ENCODE measurements at regions not wholly inside any gene's neighbourhood (a gene's known extent, or its start where the extent isn't known, plus 50 kb on each side); places are given as distances from the start of the nearest gene placed in this dataset.

DNA sequence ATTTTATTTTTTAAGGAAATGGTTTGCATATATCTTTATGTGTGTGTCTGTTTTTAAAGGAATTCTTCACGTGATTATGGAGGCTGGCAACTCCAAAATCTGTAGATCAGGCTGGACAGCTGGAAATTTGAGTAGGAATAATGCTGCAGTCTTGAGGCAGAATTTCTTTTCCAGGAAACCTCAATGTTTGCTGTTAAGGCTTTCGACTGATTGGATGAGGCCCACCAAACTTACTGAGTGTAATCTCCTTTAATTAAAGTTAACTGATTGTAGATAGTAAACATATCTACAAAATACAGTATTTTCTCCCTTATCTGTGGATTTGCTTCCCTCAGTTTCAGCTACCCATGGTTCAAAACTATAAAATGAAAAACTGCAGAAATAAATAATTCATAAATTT, 883.1 kb downstream of the TTLL7 start:
- no peak for FAIRE-seq

DNA sequence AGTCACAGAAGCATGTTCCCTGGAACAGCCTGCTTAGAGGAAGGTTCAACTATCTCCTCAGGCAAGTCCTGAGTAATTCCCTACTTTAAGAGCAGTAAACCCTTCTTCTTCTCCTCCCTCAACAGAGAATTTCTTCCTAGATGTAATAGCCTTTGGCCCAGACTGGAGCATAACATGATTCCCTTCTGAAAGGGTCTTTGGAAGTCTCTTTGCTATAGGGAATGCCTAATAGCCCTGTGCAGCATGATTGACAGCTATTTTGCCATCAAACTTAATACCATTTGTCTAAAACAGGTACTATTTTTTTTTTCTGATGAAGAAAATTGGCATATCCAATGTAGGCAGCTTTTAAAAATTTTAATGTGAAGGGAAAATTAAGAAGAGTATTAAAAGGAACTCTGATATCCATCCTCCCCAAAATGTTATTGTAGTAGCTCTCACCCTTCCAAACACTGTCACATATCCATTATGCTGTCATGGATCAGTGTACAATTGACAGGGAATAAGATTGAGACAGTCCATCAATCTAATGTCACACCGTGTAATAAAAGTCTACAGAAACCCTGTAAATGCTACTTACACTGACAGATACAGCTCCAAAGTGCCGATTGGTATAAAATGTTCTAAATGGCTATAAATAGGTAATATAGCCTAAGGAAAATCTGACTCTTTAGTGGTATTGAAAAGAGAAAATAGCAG, 884.6 kb downstream of the TTLL7 start:
- FAIRE-seq: no peak

DNA sequence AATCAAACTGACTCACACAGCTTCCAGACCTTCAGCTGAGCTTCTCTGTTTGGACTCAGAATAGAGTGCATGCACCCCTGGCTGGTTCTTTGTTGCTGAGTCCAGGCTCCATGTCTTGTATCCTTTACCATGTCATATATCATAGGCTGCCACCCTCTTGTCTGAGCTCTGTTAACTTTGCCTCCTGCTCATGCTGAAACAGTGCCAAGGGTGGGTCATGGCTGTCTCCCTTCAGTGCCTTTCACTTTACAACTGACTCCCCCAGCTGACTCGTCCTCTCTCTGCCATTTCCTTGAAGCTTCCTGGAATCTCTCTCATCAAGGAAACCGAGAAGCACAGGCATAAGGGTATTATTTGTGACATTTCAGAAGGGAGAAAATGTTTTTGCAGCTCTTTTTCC, 885.3 kb downstream of the TTLL7 start:
- FAIRE-seq: no peak

DNA sequence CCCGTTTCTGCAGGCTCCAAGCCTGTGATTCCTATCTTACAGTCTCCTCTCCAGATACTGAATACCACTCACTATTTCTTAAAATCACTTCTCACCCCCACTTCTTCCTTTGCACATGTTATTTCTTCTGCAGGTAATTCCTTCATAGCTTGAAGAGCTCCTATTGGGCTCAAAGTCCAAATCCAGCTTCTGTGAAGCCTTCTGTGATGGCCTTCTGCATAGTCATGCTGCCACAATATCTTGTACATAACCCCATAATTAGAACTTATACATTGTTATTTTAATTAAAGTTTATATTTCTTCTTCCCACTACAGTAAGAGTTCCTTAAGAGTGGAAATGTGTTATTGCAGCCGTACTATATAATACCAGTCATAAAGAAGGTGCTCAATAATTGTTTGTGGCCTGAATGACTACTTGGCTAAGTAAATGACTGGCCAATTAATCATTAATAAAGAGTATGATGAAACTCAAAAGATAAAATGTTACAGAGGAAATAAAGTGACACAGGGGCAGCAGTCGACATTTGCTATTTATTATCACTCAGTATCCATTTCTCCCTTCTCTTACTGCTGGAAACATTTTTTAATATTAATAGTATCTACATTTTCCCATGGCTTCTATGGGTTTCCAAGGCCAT, 886.6 kb downstream of the TTLL7 start:
- no peak for FAIRE-seq

DNA sequence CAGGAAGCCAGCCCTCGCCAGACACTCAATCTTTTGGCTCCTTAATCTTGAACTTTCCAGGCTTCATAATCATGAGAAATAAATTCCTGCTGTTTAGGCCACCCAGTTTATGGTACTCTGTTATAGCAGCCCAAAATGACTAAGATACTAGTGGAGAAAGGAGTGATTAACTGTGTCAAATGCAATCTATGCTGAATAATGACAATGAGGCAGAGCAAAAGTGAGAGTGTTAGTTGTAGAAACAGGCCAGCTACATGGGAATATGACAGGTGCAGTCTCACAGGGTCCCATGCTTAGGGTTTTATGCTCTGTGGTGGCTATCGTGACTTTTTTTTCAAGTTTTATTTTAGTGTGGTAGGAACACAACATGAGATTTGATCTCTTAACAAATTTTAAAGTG, 888.8 kb downstream of the TTLL7 start:
- FAIRE-seq: no peak

DNA sequence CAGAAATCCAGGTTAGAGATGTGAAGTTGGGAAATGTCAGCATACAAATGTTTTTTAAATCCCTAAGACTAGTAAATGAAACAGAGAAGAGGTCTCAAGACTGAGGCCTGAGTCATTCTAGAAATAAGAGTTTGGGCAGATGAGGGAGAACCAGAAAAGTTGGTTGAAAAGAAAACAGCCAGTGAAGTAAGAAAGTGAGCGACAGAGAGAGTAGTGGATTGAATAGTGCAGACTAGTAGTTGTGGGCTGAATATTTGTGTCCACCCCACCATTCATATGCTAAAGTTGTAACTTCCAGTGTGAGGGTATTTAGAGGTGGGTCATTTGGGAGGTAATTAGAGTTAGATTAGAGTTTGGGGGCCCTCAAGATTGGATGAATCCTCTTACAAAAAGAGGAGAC, 889.2 kb downstream of the TTLL7 start:
- no peak for FAIRE-seq

DNA sequence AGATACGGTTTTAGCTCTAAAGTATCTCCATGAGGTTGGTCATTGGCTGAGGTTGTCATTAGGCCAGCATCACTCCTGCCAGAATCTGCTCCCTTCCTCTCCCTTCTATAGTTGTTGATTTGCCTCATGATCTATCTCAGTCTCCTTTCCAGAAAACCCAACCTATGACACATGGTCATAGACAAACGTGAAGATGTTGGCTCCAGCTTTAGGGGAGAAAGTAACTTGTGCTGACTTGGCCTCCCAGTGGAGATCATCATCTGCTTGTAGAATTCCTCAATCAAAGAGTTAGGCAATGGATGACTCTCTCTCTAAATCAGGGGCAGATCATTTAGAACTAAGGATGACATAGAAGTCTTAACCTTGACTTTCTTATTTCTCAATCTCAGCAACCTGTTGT, 894.4 kb downstream of the TTLL7 start:
- FAIRE-seq: no peak

DNA sequence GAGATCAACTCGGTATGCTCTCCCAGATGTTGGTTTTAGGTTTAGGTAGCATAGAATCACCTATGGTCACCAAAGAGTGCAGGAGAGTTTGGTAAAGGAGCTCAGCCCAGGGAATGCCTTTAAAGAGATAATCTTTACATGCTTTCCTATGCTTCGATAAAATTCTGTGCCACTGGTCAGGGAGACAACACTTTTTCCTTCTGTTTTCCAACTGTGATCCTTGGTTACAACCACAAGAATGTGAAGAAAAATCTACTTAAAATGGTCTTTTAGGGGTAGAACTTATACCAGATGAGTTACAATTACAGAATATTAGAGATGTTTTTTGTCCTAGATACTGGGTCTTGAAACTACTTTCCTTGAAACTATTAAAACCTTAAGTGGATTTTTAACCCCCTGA, 895.6 kb downstream of the TTLL7 start:
- FAIRE-seq: no peak

DNA sequence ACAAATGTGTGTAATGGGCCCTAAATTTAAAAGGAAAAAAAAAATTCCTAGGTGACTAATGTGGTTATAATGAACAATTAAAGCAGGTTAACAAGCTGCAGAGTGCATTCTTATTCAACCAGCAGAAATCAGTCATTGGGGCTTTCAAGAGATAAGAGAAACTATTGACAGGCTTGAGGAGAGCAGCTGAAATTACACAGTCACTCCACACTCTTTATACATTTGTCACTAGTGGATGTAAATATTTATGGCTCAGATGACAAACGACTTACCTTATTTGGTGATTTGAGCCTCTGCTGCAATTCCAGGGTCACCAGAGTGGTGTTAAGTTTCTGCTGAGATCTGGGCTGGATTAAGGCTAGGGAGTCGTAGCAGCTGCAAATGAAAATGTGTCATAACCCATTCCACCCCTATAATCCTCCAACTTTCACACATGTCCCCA, 896.3 kb downstream of the TTLL7 start:
- no peak for FAIRE-seq

DNA sequence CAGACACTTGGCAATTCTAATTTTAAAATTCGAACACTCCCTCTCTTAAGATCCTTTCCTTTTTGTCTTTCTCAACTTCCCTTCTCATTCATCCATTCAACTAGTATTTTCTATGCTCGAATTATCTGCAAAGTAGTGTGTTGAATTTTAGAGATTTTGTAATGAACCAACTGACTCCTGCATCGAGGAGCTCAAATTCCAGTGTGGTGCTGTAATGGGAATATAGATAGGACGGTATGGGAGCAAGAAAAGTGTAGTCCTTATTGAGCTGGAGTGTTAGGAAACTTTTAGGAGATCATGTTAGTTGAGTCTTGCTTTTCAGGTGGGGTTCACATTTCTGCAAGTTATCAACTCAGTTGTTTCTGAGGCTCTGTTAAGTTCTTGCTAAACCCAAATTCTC, 897.5 kb downstream of the TTLL7 start:
- FAIRE-seq: no peak

DNA sequence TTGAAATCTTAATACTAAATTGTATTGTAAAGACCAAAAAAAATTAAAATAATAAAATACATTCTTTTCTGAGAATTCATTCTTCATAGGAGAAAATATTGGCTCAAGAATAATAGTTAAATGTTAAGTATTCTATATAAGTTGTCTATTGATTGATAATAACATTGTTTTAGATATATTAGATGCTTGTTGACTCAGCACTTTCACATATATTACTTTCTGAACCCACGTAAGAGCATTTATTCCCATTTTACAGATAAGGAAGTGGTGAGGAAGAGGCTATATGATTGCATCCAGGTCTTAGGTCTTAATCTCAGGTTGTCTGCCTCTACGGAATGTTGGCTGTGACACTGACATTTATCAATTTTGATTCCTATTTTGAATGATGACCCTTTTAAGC, 898.8 kb downstream of the TTLL7 start:
- FAIRE-seq: no peak

DNA sequence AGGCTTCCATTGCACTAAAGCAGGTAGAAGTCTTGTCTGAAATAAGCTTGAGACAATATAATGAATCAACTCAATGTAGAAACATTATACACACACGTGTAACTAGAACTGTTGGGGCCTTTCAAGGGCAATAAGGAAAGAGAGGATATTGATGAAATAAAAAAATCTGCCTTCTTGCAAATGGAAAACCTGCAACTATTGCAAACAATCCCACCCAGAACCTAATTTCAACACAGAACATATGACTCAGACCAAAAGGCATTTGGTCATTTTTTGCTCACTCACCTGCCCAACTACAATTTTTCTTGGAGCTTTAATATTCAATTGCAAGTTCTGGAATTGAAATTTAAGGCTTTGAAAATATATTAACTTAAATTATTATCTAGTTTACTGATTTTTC, 900.1 kb downstream of the TTLL7 start:
- no peak for FAIRE-seq

DNA sequence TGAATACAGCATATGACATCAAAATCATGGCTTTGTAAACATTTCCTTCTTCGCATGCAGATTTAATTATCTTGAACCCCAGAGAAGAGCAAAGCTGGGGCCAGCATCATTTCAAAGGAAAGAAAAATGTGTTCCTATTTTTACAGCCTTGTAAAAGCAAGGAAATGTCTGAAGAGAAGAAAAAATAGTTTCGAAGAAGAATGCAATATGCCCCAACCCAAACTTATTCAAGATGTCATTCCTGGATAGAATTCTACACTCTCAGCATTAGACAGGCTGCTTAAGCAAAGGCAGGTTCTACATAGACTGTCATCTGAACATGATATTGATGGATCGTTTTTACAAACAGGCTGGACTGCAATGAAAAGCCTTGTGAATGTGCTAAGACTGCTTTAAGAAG, 900.8 kb downstream of the TTLL7 start:
- no peak for FAIRE-seq

DNA sequence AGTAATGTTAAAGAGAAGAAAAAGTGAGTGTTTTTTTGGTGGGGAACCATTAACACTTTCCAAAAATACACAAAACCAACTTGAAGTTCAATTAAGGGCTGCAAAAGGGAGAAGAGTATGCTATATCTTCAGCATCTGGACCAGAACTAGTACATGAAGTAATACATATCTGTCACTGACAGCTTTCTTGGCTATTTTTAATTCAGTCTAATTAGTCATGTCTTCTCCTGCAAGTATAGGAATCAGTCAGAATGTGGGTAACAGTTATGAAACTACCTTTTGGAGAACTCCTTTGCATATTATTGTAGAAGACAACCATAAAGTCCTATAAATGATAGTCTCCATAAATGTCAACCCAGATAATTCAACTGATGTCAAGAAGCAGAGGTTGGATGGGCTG, 901.2 kb downstream of the TTLL7 start:
- FAIRE-seq: no peak

DNA sequence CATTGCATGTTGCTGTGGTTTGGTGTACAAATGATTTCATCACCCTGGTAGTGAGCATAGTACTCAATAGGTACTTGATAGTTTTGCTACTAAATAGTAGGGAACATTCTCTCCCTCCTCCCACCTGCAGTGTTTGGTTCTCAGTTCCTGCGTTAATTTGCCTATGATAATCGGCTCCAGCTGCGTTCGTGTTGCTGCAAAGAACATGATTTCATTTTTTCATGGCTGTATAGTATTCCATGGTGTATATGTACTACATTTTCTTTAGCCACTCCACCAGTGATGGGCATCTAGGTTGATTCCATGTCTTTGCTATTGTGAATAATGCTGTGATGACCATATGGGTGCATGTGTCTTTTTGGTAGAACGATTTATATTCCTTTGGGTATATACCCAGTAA, 903.4 kb downstream of the TTLL7 start:
- no peak for FAIRE-seq

DNA sequence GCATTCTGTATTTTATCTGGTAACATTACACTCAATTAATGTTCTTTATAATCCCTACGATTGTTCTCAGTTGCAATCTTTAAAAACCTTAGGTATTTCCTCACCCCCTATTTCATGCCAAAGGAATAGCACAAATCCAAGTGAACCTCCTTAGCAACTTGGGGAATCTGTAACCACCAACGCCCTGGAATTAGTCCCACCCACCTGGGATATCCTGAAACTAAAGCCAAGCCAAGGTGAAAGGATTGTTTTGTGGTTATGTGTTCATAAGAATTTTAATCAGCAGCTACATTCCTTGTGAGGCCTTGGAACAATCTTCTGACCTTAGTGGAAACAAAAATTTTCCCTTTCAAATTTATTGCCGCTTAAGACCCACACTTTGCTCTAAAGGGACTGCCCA, 908.7 kb downstream of the TTLL7 start:
- no peak for FAIRE-seq

DNA sequence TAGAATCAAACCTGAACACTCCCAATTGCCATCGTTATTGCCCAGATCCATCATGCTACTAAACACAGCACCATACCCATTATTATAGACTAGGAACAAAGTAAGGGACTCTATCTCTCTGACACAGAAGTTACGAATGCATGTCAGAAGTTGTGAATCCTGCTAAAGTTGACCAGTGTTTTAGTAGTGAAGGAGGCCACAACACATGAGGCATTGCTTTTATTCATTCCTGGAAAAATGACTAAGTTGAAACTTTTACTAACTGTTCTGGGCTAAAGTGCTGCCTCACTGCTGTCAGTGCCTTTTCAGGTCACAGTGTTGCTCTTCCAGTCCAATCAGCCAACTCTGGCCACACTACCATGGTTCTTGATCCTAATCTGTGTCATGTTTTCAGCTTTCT, 911.1 kb downstream of the TTLL7 start:
- FAIRE-seq: no peak

DNA sequence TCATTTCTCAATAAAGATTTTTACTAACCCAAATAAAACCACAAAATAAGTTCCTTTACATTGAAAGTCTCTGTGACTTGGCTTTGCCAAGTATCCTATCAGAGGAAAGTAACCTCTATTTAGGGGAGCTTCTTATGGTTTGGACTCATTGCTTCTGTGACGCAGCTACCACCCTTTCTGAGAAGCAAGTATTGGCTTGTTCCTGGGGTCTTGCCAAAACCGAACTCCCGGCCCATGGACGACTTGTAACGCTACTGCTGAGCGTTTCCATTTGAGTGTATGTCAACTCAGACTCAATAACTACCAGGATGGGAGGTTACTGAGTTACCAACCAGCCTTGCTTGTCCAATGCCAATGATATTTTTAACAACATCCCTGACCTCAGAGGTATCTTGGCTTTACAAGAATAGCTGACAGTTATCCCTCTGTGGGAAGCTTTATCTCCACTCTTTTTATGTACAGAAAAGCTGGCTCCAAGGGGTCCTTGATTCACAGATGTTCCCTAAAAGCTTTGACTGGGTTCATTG, 911.9 kb downstream of the TTLL7 start:
- FAIRE-seq: no peak

DNA sequence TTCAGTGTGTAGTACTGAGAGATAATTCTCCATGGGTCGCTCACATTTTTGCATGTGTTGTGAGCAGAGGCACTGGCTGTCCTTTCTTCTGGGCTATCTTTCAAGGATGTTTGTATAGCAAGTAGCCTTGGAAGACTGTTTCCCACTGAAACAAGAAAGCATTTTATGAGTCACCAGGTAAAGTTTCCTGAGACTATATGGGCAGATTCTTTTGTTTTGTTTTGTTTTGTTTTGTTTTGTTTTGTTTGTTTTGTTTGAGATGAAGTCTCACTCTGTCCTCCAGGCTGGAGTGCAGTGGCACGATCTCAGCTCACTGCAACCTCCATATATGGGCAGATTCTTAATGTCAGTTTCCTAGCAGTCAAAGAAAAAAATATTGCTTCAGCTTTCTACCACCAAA, 912.6 kb downstream of the TTLL7 start:
- no peak for FAIRE-seq

DNA sequence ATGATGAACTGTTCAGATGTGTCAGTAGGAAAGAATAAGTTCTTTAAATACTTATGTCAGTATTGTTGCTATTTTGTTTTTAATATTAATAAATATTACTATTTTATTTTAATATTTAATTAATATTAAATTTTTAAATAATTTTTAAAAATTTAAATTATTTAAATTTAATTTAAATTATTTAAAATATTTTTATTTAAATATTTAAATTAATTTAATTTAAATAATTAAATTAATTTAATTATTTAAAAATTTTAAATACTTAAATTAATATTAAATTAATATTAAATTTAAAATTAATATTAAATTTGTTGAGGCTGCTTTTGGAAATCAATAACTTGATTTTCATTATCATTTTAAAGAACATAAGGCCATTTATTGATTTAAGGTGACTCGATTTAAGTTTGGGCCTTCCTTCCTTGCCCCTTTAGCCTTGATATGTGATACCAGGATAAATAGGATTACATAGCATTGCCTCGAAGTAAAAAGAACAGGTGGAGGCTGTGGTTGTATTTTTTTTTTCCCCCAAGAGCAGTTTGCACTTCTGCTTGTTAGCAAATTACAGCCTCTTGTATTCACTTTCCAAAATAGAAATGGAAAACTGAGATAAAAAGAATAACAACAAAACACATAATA, 915.2 kb downstream of the TTLL7 start:
- FAIRE-seq: peak; percentile 100

DNA sequence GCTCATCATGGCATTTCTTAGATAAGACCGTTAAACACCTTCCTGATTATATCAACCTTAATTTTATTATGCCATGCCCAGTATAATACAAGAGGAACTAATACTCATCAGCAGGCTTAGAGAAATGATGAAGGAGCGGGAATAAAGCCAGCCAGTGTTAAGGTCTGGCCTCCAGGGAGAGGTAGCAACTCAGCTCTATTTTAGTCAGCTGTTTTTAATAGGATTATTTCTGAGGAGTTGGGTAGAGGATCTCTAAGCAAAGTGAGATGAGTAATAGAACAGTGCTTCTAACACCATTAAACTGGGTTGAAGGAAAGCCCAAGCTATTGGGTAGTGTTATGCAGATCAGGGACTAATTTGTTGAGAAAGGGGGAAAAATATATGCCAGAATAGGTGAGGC, 921.5 kb downstream of the TTLL7 start:
- no peak for FAIRE-seq

DNA sequence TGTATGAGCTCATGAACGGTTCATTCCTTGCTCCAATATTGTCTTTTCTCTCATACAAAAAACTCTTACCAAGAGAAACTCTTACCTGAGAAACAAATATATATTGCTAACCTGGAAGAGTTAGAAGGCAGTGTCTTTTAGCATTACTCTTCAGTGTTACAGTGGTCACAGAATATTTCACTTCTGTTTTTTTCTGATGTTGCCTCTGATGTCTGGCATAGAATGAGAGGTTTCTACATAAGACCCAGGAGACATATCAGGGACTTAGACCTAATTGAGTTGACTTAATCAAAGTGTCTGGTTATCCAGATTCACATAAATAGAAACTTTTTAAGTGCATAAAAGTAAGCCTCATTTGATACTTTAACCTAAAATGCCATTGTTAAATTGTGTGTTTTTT, 923.8 kb downstream of the TTLL7 start:
- no peak for FAIRE-seq

DNA sequence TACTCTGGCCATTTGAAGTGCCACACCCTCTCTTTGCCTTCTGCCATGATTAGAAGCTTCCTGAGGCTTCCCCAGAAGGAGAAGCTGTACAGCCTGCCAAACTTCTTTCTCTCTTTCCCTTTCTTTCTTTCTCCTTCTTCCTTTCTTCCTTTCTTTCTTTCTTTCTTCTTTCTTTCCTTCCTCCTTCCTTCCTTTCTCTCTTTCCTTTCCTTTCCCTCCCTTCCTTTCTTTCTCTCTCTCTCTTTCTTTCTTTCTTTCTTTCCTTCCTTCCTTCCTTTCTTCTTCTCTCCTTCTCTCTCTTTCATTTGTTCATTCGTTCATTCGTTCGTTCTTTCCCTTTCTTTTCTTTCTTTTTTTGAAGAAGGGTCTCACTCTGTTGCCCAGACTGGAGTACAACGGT, 931.0 kb downstream of the TTLL7 start:
- no peak for FAIRE-seq

DNA sequence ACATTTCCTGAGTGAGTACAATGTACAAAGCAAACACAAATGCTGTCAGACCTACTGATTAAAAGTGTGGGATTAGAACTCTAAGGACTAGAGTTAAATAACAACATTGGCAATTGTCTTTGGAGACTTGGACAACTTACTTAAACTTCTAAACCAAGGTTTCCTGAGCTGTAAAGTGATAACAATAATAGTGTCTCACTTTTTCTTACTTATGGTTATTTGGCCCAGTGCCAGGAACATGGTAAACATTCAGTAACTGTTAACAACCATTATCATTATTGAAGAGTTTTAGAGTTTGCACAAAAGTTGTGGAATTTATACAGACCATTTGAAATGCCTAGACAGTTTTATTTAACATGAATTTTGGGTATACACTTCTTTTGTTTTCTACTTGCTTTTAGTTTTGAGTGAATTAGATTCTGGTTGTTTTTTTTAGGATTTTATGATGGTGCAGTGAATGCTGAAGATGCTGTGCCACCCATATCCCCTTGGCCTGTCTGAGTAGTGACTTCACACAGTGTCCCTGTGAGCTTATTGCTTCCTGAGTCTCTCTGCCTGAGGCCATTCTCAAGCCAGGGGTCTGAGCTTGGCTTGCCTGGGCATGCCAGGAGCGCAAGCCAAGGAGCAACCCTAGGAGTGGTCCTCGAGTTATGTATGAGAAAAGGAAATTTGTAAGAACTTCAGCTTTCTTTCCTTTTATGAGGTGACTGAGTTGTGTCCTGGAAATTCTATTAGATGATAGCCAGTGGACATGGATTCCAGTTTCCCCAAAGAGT, 932.8 kb downstream of the TTLL7 start:
- FAIRE-seq: no peak
